ENCODE measurements at regions not wholly inside any gene's neighbourhood (a gene's known extent, or its start where the extent isn't known, plus 50 kb on each side); places are given as distances from the start of the nearest gene placed in this dataset.

DNA sequence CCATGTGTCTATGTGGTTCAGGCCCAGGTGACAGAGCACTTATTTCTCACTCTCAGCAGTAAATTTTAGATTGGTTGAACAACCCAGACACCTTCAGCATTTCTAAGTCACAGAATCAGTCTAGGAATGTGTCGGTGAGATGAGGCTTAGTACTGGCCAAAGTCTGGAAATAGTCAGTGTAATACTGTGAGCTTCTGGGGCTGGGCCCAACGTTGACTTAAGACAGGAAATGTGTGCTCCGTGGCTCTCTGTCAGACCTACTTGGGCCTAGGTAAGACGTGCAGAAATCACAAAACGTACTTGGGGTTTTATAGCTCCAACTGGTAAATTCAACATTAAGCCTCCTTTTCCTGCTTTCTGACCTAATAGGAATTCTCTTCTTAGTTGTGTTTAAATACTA is 160.3 kb upstream of the COL3A1 start:
- TF ChIP-seq CTCF (IDR thresholded peaks at IDR 0.05) (no peak), POLR2A (IDR thresholded peaks at IDR 0.05) (no peak)

Data from upper lobe of left lung (tissue), 4 donors.